Raji (cell line): ENCODE measurements at regions not wholly inside any gene's neighbourhood (a gene's known extent, or its start where the extent isn't known, plus 50 kb on each side); places are given as distances from the start of the nearest gene placed in this dataset.

Source experiments
- POLR2A ChIP-seq: IDR thresholded peaks from 2 replicates; pipeline ENCODE4 v1.6.1; 2011; ENCODE audit warnings: low read depth, low read length, control low read depth; ENCODE audit not compliant: insufficient read depth

DNA sequence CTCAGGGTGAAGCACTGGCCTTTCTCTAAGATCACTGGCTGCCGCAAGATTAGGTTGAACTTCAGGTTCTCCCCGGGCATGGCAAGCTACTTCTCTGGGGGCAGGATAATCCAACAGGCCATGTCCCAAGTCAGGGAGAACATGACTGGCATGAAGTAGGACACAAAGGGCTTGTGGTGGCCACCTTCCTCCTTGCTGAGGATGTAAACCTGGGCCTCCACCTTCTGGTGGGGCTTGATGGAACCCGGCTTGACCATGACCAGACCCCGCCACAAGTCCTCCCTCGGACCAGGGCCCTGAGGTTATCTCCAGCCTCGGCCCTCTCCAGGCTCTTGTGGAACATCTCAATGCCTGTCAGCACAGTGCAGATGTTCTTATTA, 211.1 kb upstream of the WSB1 start:
- no peak for TF ChIP-seq POLR2A

DNA sequence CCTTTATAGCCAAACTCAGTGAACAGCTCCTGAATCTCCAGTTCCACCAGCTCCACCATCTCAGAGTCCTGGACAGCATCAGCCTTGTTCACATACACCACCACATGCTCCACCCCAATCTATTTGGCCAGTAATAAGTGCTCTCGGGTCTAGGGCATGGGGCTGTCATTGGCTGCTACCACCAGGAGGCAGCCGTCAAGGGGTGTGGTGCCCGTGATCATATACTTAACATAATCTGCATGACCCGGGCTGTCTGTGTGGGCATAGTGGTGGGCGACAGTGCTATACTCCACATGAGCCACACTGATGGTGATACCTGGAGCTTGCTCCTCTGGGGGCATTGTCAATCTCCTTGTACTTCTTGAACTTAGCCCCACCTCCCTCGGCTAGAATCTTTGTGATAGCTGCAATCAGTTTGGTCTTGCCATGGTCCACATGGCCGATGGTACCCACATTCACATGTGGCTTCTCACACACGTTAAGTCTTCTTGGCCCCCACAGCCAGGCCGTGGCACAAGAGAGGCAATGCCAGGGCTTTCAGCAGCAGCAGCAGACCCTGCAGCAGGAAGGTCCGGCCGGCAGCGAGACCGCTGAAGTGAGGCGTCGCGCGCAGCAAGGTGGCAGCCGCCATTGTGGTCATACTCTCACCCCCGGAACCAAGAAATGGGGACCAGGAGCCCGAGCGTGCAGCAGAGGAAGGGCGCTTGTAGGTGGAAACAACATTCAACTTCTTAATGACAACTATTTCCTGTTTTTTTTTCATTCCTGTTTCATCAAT, 210.3 kb upstream of the WSB1 start:
- TF ChIP-seq POLR2A, result no peak

DNA sequence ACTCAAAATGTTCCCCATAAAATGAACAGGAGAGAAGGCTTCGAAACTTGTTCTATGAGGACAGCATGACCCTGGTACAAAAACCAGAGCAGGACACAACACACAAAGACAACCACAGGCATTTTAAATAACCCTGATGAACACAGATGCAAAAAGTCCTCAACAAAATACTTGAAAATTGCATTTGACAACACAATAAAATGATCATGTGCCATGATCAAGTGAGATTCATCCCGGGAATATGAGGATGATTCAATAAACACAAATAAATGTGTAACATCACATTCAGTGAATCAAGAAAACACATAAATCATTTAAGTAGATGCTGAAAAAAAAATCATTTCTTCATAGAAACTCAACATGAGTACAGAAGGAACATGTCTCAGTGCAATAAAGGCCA, 208.4 kb upstream of the WSB1 start:
- TF ChIP-seq POLR2A, result no peak

DNA sequence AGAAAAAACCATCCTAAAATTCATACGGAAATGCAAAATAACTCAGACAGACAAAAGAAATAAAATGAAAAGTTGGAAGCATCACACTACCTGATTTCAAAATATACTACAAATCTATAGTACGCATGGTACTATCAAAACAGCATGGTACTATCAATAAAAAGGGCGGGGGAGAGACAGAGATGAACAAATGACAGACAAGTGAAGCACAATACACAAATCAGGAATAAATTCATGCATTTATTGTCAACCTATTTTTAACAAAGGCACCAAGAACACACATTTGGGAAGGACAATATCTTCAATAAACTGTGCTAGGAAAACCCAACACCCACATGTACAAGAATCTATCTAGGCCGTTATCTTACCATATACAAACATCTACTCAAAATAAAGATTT, 207.4 kb upstream of the WSB1 start:
- TF ChIP-seq POLR2A, result no peak

DNA sequence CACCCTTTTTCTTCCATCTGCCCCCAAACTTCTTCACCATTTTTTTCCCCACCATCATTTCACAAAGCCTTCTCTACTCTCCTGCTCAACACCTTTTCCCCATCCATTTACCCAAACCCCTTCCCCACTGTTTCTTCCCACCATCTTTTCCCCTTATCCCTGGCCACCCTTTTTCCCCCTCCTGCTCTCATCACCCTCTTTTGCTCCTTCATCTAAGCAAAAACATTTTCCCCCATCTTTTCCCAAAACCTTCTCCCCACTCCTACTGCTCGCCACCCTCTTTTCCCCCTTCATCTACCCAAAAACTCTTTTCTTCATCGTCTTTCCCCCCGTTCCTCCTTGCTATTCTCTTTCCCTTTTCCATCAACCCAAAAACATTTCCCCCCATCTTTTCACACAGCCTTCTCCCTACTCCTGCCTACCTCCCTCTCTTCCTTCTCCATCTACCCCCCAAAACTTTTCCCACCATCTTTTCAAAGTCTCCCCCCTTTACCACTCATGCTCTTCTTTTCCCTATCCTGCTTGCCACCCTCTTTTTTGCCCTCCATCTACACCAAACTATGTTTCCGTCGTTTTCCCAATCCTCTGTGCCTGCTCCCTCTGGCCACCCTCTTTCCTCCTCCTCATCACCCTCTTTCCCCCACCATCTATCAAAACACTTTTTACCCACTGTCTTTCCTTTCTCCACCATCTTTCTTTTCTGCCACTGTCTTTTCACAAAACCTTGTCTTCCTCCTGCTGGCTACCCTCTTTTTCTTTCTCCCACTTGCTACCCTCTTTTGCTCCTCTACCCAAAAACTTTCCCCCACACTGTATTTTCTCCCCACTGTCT, 205.8 kb upstream of the WSB1 start:
- TF ChIP-seq POLR2A, result no peak

DNA sequence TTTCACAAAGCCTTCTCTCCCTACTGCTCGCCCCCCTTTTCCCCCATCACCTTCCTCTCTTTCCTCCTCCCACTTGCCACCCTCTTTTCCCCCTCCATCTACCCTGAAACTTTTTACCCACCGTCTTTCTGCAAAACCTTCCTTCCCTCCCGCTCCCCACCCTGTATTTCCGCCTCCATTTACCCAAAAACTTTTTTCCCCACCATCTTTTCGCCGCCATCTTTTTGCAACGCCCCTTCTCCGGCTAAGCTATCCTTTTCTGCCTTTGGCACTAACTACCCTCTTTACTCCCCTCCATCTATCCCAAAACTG, 205.2 kb upstream of the WSB1 start:
- TF ChIP-seq POLR2A, result no peak

DNA sequence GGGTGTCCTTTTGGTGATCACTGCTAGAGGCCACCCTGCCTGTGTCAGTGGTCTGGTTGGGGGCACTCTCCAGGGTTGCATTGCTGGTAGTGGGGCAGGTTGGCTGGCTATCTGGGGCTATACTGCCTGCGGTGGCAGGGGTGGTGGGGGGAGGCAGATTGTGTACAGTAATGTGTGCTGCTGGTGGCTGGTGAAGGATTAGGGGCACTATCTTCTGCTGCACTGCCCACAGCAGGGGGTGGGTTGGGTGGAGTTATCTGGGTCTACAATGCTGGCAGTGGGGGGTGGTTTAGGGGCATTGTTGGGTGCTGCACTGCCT, 204.0 kb upstream of the WSB1 start:
- TF ChIP-seq POLR2A, result no peak

DNA sequence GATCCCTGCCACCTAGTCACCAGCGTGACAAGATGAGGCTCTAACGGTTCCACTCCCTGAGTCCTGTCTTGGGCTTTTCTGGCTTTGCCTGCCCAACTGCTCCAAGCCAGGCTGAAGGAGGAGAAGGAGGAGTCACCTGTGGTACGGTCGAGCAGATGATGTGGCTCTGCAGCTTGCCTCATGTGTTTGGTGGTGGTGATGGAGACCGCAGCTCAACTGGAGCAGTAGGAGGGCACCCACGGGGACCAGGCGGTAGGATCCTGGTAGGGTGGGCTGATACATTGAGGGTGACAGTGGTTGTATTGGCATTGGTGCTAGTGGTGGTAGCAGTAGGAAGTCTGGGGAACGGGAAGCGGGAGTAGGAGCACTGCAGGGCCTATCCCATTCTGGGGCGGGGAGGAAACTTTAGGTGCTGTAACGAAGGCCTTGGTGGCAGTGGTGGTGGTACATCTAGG, 202.8 kb upstream of the WSB1 start:
- no peak for TF ChIP-seq POLR2A

DNA sequence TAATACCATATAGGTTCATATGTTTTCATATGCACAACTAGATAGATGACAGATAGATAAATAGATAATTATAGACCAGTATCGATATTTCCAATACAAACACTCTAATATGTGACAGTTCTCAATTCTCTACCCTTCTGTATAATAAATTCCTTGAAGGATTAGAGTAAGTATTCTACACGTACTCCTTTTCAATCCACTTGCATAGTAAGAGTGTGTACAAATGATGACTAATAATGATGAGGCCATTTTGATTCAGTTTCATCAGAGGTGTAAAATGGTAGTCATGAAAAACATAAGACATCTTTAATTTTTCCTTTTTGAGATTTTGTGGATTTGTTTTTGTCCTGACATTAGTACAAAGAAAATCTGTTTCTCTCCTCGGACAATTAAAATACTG, 188.3 kb upstream of the WSB1 start:
- no peak for TF ChIP-seq POLR2A

DNA sequence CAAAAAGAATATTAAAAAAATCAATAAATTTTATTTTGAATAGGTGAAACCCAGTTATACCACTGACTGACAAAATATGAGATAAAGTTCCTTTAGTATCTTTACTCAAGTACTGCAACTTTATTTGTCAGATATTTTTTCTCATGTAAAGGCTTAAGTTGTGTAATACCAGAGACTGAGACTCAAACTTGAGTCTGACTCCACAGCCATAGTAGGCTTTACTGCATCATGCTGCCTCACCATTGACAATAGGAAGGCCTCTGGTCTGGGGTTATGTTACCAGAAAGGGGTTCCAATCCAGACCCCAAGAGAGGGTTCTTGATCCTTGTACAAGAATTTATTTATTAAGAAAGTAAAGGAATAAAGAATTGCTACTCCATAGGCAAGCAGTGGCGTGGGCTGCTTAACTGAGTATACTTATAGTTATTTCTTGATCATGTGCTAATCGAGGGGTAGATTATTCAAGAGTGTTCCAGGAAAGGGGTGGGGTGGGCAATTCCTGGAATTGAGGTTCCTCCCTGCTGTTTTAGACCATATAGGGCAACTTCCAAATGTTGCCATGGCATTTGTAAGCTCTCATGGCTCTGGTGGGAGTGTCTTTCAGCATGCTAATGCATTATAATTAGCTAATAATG, 187.4 kb upstream of the WSB1 start:
- no peak for TF ChIP-seq POLR2A

DNA sequence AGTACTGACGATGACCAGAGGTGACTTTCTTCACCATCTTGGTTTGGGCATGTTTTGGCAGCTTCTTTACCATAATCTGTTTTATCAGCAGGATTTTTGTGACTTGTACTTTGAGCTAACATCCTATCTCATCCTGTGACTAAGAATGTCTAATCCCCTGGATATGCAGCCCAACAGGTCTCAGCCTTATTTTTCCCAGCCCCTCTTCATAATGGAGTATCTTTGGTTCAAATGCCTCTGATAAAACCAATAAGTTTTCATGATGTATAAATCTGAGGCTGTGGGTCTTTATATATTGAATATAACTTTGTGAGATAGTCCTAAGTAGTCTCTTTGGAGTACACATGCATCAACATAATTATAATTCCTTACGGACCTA, 186.9 kb upstream of the WSB1 start:
- no peak for TF ChIP-seq POLR2A

DNA sequence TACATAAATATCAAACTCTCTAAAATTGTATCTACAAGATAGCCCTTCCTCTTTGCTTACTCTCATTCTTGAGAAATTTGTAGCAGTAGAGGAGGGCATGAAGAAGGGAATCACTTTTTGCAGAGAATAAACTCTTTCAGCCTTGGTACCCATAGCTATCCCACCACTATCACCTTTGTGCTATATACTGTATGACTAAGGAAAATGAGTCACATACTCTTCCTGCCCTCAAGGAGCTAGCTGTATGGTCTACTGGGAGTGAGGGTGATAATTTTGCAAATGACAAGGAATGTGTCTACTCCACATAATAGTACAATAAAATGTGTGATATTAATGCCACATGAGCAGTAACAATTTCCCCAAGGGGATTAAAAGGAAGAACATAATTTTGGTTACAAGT, 184.6 kb upstream of the WSB1 start:
- no peak for TF ChIP-seq POLR2A

DNA sequence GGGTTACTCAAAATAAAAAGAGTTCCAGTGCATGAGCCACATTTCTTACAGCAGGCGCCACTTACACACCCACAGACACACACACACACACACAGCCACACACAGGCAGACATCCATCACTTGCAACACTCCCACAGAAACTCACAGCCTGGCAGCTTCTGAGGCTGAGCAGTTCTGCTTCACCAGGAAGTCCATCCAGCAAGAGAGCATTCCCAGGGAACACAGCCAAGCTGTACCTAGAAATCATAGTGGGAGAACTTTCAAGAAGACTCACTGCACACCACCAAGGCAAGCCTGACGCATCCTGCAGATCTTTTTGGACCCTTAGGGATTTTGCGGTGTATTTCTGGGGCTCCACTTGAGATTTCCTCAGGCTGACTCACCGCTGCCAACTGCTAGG, 140.9 kb upstream of the WSB1 start:
- TF ChIP-seq POLR2A, result no peak

DNA sequence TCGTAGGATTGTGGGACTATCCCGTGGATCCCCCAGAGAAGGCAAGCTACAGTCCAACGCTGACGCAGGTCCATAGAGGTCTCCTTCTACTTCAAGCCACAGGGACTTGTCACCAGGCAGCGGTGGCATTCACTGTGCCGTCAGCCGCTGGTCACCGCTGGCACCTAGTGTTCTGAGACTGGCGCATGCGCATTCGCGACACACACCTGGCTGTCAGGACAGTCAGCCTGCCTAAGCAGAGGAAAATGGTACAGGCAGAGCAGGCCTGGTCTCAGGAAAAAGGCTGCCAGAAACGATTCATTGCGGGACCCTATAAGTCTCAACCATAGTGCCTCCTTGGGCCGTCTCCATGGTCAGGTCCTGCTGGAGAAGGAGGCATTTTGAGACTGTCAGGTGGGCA, 138.0 kb upstream of the WSB1 start:
- TF ChIP-seq POLR2A, result no peak

DNA sequence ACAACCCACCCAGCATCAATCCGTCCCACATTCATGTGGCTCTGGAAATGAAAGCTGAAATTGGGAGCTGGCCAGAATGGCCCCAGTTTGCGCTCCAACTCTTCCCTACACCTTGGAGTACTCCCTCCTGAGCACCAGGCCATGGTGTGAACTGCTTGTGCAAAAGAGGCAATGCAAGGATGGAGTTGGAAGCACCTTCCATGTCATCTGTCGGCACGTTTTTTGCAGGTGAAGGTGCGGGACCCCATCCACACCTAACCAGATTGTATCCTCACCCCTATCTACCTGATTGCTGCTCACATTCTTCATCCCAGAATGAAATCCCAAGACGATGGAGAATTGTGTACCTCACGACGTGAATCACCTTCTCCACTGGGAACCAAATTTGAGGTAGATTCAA, 136.6 kb upstream of the WSB1 start:
- TF ChIP-seq POLR2A, result no peak

DNA sequence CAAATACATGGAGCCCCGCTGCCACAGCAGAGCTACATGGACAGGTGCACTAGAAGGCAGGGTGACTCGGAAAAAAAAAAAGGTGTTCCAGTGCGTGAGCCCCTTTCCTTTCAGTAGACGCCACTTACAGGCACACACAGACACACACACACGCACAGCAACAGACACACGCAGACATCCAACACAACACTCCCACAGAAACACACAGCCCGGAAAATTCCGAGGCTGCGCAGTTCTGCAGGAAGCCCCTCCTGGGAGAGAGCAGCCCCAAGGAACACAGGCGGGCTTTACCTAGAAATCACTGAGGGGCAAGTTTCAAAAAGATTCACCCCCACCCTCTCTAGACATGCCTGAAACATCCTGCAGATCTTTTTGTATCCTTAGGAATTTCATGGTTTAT, 136.0 kb upstream of the WSB1 start:
- TF ChIP-seq POLR2A, result no peak

DNA sequence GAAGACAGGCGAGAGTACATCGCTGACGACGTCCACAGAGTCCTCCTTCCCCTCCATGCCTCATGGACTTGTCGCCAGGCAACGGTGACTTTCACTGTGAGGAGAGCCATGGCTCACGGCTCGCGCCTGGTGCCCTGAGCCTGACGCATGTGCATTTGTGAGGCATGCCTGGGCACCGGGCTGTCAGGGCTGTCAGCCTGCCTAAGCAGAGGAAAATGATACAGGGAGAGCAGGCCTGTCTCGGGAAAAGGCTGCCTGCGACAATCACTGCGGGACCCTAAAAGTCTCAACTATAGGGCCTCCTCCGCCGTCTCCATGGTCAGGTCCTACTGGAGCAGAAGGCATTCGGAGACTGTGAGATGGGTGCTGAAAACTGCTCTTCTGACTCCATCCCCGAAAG, 135.5 kb upstream of the WSB1 start:
- TF ChIP-seq POLR2A, result no peak

DNA sequence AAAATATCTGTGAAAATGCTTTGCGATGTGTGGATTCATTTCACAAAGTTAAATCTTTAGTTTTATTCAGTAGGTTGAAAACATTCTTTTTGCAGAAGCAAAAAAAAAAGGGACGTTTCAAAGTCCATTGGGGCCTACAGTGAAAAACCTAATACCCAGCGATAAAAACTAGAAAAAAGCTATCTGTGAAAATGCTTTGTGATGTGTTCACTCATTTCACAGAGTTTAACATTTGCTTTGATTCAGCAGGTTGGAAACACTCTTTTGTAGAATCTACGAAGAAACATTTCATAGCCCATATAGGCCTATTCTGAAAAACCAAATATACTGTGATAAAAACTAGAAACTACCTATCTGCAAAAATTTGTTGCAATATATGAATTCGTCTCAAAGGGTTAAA, 113.6 kb upstream of the WSB1 start:
- TF ChIP-seq POLR2A, result no peak
